ENCODE measurements at regions not wholly inside any gene's neighbourhood (a gene's known extent, or its start where the extent isn't known, plus 50 kb on each side); places are given as distances from the start of the nearest gene placed in this dataset.
"Not testable (repeated sequence)": the region's sequence is repeated elsewhere in the genome, so short reads cannot be mapped to it uniquely, and the experiment has no call there.

DNA sequence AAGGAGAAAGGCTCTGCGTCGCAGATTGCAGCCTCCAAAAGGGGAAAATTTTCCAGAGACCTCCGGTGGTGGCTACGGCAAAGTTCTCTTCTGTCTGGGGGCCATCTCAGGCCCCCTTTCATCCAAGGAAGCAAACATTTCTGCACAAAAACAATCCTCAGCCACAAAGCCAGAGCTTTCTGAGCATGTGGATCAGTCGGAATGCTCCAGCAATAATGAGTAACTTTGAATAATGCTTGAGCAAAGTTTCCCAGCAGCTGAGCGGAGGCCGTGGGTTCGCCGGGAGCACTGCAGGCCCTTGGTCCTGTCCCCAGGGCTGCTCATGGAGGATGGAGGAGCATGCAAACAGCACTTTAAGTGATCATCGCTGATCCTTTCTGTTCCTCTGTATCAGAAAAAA, 60.2 kb upstream of the UNC5A start:
- H3K4me1 ChIP-seq = no peaks in the 10 kb centered on the region
- WGBS (ENCODE audit: insufficient coverage, low coverage, low lambda C conversion rate, missing lambda C conversion rate) = 39% methylated on average over 10 of the region's 10 CpGs
- H3K36me3 ChIP-seq = no peaks in the 10 kb centered on the region
- H3K4me3 ChIP-seq = no peak overlapping the region
- intact Hi-C loops (cut with DNase I) = no loop called here
- TF ChIP-seq, protein P1, sequence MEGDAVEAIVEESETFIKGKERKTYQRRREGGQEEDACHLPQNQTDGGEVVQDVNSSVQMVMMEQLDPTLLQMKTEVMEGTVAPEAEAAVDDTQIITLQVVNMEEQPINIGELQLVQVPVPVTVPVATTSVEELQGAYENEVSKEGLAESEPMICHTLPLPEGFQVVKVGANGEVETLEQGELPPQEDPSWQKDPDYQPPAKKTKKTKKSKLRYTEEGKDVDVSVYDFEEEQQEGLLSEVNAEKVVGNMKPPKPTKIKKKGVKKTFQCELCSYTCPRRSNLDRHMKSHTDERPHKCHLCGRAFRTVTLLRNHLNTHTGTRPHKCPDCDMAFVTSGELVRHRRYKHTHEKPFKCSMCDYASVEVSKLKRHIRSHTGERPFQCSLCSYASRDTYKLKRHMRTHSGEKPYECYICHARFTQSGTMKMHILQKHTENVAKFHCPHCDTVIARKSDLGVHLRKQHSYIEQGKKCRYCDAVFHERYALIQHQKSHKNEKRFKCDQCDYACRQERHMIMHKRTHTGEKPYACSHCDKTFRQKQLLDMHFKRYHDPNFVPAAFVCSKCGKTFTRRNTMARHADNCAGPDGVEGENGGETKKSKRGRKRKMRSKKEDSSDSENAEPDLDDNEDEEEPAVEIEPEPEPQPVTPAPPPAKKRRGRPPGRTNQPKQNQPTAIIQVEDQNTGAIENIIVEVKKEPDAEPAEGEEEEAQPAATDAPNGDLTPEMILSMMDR (IDR thresholded peaks at IDR 0.05) = no peak
- TF ChIP-seq POLR2A (IDR thresholded peaks at IDR 0.05) = no peak
- H3K9me3 ChIP-seq = no peaks in the 10 kb centered on the region
- DNase-seq (peak in 1 of 3 donors; percentile 11), ATAC-seq (no peak)
- no peak overlapping the region for H3K27ac ChIP-seq
- no peaks in the 10 kb centered on the region for H3K27me3 ChIP-seq

DNA sequence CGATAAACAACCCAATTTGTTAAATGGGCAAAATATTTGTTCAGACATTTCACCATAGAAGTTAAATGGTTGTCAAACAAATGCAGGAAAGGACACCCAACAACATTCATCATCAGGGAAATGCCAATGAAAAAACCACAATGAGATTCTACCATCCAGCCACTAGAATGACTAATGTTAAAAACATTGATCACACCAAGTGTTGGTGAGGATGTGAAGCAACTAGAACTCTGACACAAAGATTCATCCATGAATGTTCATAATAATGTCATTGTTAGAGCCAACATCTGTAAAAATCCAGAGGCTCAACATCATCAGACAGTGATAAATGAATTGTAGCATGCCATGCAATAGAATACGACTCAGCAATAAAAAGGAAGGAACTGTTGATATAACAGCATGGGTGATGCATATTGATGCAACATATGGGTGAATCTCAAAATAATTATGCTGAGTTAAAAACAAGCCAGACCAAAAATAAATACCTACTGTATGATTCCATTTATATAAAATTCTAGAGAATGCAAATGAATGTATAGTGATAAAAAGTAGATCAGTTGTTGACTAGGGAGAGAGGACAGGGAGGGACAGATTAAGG, 55.9 kb upstream of the UNC5A start:
- DNase-seq (no peak), ATAC-seq (no peak)
- Histone ChIP-seq H3K4me1 (no peaks in the 10 kb centered on the region), H3K27me3 (no peaks in the 10 kb centered on the region), H3K4me3 (no peak overlapping the region), H3K36me3 (no peaks in the 10 kb centered on the region), H3K27ac (no peak overlapping the region), H3K9me3 (no peaks in the 10 kb centered on the region)
- no peak for TF ChIP-seq POLR2A (IDR thresholded peaks at IDR 0.05)
- TF ChIP-seq, protein P1 (IDR thresholded peaks at IDR 0.05) = no peak
- WGBS (ENCODE audit: insufficient coverage, low coverage, low lambda C conversion rate, missing lambda C conversion rate) = 77% methylated on average over 2 of the region's 2 CpGs
- intact Hi-C loops (cut with DNase I) = no loop called here

- H3K4me3 ChIP-seq; intact Hi-C loops (cut with DNase I); H3K27ac ChIP-seq; H3K27me3 ChIP-seq; H3K9me3 ChIP-seq; H3K36me3 ChIP-seq; ATAC-seq; H3K4me1 ChIP-seq: not testable (repeated sequence)
- DNase-seq = peak in 2 of 3 donors; percentile 3 to 11
- WGBS (ENCODE audit: insufficient coverage, low coverage, low lambda C conversion rate, missing lambda C conversion rate) = 70% methylated on average over 5 of the region's 6 CpGs
These were observed 54.8 kb upstream of the UNC5A start for GRCh38 chr5:176755593-176755992.

- H3K4me1 ChIP-seq; H3K36me3 ChIP-seq; ATAC-seq; DNase-seq; H3K27me3 ChIP-seq; H3K4me3 ChIP-seq; H3K9me3 ChIP-seq; intact Hi-C loops (cut with DNase I); H3K27ac ChIP-seq: not testable (repeated sequence)
These were observed 52.8 kb upstream of the UNC5A start for GRCh38 chr5:176757569-176757968.

All from right lobe of liver (tissue), 6 donors.